ENCODE measurements at regions not wholly inside any gene's neighbourhood (a gene's known extent, or its start where the extent isn't known, plus 50 kb on each side); places are given as distances from the start of the nearest gene placed in this dataset.
A peak's percentile ranks its signal among the peaks of the same experiment; 100 is the strongest.

DNA sequence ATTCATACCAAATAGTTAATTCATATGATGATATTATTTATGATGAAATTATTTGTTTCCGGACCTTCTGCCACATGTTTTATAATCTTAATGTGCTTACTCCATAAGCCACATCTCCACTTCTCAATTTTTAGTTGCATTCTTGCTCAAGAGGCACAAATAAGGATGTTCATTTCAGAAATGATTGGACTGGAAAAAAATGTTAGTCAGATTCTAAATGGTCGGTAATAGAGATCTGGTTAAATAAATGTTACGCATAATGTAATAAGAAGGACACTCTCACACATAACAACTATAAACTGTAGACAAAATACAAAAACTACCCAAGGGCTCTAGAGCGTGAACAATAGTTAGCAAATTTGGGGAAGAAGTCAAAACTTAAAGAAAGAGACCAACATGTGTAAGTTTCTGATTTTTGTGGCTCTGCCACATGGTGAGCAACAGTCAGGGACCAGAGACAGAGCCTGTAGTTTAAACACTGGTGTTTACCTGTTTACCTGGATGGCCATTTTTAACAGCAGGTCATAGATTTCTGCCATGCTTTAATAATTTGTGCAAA is 554.3 kb upstream of the CLINT1 start:
- DNase-seq (ENCODE audit: extremely low read depth in 1 of 2, low read depth in 1 of 2), result no peak

DNA sequence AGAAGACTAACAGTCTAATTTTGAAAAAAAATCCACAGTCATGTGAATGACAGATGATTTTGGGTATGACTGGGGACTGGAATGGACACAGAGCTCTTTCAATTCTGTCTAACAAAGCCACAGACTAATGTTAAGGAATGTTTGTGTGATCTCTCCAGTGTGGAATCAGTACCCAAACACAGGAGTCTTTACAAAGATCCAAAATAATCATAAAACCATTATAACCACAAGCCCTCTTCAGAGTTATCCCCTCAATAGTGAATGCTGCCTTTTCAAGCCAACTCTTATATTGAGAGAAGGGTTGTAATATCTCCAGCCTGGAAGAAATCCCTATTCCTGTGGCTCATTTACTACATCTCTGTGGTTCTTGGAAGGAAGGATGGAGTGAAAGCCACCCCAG is 552.0 kb upstream of the CLINT1 start:
- DNase-seq (ENCODE audit: extremely low read depth in 1 of 2, low read depth in 1 of 2), result no peak

DNA sequence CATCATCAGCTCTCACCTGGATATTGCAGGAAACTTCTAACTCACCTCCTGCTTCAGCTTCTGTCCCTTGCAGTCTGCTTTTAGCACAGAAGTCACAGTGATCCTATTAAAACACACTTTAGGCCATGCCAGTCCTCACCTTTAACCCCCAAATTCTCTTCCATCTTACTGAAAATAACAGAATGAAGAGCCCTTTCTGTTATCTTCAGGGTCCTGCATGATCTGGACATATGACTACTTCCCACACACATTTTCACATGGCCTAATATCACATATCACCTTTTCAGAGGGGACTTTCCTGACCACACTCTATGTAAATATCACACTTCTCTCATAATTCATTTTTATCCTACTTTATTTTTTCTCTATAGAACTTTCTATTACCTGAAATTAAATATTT is 550.6 kb upstream of the CLINT1 start:
- no peak for DNase-seq (ENCODE audit: extremely low read depth in 1 of 2, low read depth in 1 of 2)

DNA sequence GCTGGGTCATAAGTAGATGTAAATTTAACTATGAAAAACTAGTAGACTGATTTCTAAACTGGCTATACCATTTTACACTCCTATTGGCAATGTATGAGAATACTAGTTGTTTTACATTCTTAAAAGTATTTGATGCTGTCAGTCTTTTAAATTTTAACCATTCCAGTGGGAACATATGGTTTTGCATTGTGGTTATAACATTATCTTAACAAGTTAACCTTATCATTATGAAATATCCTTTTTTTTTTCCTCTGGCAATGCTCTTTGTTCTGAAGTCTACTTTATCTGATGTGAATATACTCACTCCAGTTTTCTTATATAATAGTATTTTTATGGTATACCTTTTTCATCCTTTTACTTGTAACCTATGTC is 548.9 kb upstream of the CLINT1 start:
- no peak for DNase-seq (ENCODE audit: extremely low read depth in 1 of 2, low read depth in 1 of 2)

DNA sequence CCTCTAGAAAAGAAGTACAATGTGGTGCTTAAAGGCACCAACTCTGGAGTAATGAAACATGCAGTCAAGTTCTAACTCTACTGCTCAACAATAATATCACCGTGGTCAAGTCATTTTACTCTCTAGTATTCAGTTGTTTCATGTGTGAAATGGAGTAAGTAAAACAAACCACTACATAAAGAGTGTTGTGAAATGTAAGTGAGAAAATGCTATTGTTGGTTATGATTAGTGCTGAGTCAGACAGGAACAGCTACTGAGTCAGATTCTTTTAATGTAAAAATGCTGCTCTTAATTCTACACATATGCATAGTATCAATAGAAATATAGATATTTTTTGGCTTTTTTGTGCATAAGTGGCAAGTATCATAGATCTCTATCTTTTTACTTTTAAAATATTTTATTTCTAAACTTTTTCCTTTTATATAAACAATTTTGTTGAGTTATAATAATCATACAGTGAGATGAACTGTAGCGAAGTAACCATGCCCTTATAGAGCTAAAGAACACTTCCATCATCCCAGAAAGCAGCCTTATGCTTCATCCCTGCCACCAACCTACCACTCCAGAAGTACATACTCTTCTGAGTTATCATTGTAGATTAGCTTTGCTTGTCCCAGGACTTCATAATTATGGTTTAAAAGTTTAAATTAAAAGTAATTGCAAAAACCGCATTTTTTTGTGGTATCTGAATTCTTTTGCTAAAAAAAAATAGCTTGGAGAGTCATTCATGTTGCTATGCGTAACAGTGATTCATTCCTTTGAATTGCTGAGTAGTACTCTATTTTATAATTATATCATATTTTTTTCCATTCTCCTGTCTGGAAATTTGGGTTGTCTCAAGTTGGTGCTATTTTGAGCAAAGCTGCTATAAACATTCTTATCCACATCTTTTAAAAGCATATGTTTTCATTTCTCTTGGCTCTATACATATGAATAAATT is 548.2 kb upstream of the CLINT1 start:
- no peak for DNase-seq (ENCODE audit: extremely low read depth in 1 of 2, low read depth in 1 of 2)

DNA sequence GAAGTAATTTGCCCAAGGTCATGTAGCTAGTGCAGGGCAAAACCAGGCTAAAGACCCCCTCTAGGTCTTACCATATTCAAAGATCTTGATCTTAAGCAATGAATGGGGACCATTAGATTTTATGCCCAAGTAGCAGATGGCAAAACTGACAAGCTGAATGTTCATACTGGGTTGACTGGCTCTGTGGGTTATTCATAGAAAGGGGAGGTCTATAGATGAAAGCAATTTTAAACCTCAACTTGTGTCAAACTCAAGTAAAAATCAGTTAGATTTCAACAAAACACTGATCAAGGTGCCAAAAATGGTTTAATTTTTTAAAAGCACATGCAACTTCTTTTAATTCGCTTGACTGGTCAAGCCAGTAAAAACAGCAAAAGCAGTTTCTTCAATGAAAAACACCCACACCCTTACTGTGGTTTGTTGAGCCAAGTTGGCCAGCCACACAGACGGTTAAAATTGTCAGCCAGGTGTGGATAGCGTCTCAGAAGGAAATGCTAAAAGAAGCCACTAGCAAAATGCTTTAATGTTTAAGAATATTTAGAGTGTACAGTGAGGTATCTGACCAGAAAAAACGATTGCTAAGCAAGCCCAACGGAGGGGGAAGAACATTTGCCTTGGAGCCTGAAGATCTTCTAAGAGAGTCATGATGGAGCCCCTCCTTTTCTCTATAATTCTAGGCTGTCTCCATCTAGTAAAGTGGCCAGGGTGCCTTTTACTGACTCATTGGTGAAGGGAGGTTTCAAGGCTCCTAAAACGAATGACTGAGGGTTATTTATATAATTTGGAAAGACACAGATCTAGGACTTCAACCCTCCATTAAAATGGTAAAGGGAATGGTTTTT is 539.6 kb upstream of the CLINT1 start:
- no peak for DNase-seq (ENCODE audit: extremely low read depth in 1 of 2, low read depth in 1 of 2)

DNA sequence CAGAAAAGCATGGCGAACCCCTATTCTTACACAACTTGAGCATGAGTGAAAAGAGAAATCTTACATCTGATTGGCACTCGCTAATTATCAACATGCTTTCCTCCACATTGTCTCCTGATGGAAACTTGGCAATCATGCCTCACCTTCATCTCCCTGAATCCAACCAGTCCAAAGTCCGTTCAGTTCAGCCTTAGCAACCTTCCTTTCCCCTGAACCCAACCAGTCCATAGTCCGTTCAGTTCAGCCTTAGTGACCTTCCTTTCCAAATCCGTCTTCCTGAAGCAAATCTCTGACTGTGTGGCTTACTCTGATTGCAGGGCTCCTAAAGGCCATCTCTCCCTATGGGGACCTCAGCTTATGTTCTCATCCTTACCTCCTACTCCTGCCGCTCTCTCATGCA is 538.3 kb upstream of the CLINT1 start:
- DNase-seq (ENCODE audit: extremely low read depth in 1 of 2, low read depth in 1 of 2), result no peak

DNA sequence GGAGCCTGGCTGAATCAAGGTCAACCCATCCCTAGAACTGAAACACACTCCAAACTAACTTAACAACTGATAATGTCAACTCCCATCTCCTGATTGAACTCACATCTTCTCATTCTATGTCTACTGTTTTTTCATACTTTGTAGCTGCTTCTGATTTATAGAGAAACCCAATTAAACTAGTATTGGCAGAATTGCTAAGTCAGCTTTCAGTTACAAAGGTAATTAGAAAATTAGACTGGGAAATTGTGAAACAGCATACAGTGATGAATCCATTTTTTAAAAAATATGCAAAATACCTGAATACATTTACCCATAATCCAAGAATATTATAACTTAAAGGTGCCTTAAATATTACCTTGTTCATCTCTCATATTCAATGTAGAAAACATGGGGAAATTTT is 535.2 kb upstream of the CLINT1 start:
- DNase-seq (ENCODE audit: extremely low read depth in 1 of 2, low read depth in 1 of 2), result no peak

DNA sequence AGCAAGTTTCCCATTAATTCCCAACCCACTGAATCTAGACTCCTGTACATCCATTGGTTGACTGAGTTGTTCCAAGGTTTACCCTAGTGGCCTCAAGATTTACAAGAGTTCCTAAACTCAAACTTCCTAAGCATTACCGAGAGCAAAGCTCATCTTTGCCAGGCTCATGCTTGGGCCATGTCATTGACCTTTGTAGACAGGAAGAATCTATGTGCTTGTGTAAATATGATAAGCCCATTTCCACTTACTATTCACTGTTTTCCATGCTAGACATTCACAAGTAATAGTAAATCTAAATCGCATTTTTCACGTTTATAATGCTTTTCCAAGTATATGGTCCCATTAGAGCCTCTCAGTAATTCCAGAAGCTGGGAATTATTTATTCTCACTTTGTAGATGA is 534.5 kb upstream of the CLINT1 start:
- no peak for DNase-seq (ENCODE audit: extremely low read depth in 1 of 2, low read depth in 1 of 2)

DNA sequence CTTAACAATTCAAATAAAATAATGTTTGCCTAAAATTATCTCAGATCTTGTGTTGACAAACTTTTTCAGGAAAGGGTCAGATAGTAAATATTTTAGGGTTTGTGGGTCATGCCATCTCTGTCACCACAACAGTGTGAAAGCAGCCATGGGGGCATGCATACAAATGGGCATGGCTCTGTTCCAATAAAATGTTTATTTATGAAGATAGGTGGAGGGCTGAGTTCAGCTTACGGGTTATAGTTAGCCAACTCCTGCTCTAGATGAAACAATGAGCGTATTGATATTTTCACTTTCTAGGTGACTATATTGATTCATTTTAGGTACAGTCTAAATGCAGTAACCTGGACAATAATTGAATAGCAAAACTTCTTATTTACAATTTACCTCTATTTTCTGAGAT is 533.8 kb upstream of the CLINT1 start:
- DNase-seq (ENCODE audit: extremely low read depth in 1 of 2, low read depth in 1 of 2), result no peak

DNA sequence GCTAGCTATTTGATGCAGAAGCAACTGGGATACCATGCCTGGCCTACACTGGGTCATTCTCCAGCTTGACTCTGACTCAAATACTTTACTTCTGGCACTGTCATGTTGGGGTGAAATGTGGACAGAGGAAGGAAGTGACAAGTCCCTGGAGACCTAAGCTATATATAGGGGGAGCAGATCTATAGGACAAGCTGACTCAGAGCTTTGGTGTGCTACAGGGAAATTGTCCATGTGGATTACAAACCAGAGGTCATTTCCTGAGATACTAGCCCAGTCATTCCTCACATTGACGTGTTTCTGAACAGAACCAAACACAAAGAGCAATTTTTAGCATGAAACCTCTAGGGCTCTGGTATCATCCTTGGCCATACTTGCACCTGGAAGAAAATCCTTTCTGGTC is 531.6 kb upstream of the CLINT1 start:
- no peak for DNase-seq (ENCODE audit: extremely low read depth in 1 of 2, low read depth in 1 of 2)

DNA sequence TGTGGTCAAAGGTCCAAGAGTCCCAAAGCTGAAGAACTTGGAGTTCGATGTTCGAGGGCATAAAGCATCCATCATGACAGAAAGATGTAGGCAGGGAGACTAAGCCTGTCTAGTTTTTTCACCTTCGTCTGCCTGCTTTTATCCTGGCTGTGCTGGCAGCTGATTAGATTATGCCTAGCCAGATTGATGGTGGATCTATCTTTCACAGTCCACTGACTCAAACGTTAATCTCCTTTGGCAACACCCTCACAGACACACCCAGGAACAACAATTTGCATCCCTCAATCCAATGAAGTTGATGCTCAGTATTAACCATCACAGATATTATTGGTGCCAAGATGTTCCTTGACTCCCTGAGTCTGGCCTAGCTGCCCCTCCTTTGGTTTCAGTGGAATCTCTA is 530.8 kb upstream of the CLINT1 start:
- no peak for DNase-seq (ENCODE audit: extremely low read depth in 1 of 2, low read depth in 1 of 2)

DNA sequence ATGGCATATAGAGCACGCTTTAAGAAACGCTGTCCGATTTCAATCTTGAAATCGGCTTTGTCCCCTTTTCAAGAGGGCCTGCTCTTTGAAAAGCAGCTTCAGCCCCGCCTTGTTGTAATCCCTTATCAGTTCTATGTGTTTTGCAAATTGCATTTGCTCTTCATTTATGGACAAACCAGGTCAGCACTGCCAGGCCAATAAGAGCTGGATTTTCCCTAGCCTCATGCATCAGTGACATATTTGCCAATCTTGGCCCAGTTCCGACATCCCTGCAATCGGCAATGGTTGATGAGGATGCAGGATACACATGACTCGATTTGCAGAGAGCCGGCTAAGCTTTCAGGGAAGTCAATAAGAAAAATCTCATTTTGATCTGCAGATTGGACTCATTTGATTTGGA is 529.1 kb upstream of the CLINT1 start:
- DNase-seq (ENCODE audit: extremely low read depth in 1 of 2, low read depth in 1 of 2), result no peak

DNA sequence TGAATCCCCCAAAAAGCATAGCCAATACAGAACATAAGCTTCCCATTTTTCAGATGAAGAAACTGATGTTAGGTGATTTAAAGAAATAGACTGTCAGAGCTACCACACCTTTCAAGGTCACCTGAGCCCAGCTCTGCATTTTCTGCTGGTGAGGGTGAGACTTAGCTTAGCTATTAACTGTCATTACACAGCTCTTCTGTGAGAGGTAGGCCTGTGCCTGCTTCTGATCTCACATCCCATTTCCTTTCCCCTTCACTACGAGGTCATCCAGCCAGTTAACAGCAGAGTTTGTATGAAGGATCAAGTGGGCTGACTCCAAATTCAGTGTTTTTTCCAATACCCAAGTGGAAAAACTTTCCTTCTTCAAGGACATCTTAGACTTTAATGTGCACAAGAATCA is 528.6 kb upstream of the CLINT1 start:
- no peak for DNase-seq (ENCODE audit: extremely low read depth in 1 of 2, low read depth in 1 of 2)

DNA sequence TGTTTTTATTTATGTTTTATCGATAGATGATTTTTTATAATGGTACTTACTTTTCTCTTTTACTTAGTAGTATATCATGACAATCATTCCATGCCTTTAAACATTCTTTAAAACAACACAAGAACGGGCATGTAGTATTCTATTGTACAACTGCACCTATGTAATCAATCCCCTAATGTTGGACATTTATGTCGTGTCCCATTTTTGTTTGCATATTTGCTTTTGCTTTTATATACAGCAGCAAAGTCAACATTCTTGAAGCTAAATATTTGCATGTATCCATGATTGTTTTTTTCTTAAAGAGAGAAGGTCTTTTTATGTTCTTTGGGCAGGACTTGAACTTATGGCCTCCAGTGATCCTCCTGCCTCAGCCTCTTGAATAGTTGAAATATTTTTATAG is 527.0 kb upstream of the CLINT1 start:
- no peak for DNase-seq (ENCODE audit: extremely low read depth in 1 of 2, low read depth in 1 of 2)

DNA sequence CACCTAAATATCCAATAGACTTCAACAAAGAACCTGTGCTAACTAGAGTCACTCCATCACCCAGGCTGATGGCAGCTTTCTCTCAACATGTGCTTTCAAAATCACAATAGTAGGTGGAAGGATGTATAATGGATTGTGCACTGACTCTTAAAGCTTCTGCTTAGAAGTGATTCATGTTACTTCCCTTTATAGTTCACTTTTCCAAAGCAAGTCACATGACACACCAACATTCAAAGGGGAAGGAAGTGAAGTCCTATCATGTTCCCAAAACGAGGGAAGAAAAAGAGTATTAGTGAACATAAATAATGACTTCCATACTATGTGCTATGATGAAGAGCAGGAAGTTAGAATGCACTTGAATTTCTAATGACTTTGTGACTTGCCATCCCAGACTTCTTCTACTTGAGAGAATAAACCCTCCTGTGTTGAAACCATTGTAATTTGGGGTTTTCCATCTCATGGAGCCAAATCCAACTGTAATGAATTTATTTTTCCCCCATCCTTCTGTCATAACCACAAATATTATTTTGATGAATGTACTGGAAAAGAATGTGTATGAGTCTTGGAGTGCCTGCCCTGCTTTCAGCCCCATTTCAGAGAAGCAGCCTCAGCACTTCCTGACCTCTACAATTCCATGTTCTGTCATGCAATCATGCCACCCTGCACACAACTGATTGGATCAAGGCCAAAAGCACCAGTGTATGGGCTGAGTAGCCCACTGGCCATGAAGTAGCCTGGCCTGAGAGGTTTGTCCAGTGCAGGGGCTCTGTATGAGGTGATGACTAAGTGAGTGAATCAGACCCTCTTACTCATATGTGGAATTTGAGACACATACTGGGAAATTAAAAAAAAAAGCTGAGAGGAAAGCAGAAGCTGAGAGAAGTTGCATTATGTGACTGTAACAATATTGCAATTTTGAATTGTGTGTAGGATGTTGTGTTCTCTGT is 525.9 kb upstream of the CLINT1 start:
- no peak for DNase-seq (ENCODE audit: extremely low read depth in 1 of 2, low read depth in 1 of 2)

DNA sequence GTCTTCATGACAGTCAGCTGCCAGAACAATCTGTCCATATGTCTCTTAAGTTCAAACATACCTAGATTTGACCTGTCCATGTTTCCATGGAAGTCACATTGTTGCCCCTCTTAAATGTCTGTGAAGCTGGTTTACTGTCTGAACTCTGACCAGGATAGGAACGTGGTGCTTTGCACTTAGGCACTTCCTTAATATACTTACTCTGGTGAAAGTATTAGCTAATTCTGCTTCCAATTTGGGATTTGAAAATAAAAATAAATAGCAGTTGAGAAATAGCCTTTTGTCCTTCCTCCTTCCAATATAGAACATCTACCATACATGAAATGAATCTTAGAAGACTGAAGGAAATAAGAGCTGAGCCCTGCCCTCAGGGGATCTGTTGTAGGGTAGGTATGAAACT is 524.5 kb upstream of the CLINT1 start:
- no peak for DNase-seq (ENCODE audit: extremely low read depth in 1 of 2, low read depth in 1 of 2)

DNA sequence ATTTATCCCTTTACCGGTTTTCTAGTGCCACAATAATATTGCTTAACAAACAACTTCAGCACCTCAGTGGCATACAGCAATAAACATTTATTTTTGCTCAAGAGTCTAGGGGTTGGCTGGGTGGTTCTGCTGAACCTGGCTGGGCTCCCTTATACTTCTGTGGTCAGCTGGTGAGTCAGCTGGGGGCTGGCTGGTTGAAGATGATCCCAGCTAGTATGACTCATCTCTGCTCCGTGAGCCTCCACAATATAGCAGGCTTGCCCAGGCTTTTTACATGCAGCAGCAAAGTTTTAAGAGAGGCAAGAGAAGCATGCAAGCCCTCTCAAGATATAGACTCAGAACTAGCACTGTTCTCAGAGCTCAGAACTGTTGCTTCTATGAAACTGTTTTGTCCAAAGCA is 523.5 kb upstream of the CLINT1 start:
- peak; percentile 13 to 39 for DNase-seq (ENCODE audit: extremely low read depth in 1 of 2, low read depth in 1 of 2)

DNA sequence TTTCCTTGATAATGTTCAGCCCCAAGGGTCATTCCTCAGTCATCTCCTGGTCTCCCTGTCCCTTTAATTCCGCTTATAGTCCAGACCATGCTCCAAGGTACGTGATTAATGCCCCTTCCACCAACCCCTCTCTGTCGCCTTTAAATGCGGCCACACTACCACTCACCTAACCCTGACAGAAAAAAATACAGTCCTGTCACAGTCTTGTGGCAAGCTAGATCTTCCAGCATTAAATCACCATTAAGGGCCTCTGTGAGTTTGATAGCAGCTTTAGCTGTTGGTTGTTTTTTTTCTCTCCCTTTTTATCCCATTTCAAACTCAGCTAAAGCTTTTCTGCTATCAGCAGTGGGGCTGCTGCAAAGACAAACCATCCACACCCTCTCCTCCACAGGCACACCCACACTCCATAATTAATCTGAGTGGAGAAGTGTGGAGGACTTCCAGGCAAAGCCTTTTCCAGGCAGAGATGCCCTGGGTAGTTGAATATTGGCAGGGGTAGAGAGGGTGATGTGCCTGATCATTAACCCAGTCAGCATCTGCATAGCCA is 522.7 kb upstream of the CLINT1 start:
- DNase-seq (ENCODE audit: extremely low read depth in 1 of 2, low read depth in 1 of 2), result no peak

DNA sequence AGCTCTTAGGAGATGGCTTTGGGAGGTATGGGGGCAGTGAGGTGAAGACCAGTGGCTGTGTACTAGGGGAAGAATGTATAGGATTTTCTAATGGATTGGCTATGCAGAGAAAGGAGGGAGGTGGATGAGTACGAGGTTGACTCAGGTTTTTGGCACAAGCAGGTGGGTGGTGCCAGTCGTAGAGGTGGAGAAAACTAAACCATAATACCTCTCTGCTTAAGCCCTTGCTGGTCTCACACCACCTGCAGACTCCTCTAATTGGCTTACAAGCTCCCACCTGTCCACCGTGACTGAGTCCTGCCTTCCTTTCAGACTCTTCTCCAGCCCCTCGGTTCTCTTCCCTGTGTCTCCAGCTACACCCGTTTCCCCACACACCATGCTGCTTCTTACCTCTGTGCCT is 521.7 kb upstream of the CLINT1 start:
- DNase-seq (ENCODE audit: extremely low read depth in 1 of 2, low read depth in 1 of 2), result no peak

Measured in stimulated activated CD8-positive, alpha-beta memory T cell treated with anti-CD3 and anti-CD28 coated beads, Interleukin-7, amount 100 ng/mL, for 48 hours (primary cell).